Daoy (cell line): ENCODE measurements at regions not wholly inside any gene's neighbourhood (a gene's known extent, or its start where the extent isn't known, plus 50 kb on each side); places are given as distances from the start of the nearest gene placed in this dataset.
"Not testable (repeated sequence)": the region's sequence is repeated elsewhere in the genome, so short reads cannot be mapped to it uniquely, and the experiment has no call there.

ENCODE experiments used
- DNase-seq: peaks from one replicate; pipeline ENCODE4 v3.0.0-alpha.2; 2015; ENCODE audit warnings: low read depth

DNA sequence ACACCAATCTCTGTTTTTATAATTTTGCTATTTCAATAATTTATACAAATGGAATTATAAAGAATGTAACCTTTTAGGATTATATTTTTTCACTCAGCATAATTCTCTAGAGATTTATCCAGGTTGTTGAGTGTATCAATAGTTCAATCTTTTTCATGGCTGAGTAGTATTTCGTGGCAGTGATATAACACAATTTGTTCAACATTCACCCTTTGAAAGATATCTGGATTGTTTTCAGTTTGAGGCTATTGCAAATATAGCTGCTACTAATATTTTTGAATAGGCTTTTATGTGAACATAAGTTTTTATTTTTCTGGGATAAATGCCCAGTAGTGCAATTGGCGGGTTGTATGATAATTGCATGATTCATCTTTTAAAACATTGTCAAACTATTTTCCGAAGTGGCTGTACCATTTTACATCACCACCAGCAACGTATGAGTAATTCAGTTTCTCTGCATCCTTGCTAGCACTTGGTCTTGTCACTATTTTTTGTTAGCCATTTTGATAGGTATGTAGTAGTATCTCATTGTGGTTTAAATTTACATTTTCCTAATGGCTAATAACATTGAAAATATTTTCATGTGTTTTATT, 55.6 kb upstream of the ABCD3 start:
- DNase-seq = peak; percentile 28

GRCh38 chr1:94358630-94359599, 59.3 kb upstream of the ABCD3 start:
- no peak for DNase-seq

DNA sequence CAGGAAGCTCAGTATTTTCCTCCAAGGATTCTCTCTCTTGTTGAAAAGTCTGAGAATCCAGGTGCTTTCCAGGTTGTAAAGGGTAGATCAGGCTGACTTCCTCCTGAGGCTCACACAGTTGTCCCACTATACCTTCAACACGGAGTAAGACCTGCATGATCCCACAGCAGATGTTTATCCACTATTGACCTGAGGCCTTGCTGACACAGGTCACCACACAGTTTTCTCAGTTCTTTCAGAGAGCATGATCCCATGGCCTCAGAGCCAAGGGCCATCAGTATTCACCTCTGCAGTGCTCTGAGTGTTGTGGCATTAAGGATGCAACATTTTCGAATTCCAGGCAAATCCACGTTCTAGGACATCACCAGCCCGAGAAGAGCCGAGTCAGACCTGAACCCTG, 60.5 kb upstream of the ABCD3 start:
- DNase-seq = no peak

DNA sequence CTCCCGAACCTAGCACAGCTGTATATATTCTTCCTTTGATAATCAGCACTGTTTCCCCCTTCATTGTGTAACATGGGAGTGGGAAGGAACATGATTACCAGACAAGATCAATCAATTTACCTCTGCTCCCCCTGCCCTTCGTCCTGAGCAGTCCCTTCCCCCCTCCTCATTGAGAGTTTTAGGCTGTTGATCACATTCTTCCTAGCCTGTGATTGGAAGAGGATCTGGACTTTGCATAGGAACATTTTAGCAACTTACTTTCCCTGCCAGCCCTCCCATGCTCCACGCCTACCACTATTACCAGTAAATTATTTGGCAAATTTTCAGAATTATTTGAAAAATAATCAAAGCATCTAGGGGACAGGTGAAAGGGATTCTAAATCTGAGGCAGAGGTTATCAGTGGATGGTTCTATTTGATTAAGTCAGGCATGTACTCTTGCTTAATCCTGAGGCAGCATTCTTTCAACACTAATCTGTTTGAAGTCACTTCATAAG, 62.7 kb upstream of the ABCD3 start:
- no peak for DNase-seq

DNA sequence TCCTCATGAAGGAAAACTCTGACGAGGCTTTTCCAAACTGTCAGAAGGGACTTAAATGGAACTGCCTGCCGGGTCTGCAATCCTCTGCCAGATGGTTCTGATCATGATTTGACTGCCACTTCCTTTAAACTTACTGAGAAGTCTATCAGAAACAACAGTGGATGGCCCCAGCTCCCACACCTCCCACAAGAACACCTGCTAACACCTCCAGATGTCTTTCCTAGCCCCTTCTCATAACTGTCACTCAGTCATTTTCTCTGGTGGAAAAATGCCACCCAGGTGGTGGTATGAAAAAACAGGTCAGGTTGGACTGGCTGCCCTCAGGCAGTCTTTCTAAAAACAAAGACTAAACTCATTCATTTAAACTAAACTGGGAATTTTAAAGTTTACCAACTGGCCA, 66.7 kb upstream of the ABCD3 start:
- DNase-seq = no peak

DNA sequence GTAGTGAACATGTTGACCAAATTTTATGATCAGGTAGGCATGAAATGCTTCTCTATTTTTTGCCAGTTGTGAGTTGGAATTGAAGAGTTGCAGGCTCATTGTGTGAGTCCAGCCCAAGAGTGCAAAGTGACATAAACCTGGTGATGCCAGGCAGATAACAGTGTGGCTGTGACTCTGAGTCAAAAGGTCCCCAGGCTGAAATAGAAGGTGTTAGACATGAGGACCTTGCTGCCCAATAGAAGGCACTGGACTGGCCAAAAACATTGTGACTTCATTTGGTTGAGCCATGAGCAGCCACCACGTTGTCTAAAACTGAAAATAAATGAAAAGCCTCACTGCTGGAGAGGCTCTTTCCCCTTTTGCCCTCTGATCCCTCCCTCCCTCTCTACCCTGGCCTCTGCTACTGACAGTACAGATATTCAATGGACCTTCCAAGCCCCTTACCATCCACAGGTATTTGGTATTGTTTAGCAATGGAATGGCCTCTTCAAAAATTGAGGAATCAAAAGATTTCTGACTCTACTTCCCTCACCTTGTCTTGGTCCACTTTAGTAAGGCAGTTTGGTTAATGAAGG, 67.8 kb upstream of the ABCD3 start:
- DNase-seq = no peak

- no peak for DNase-seq
Measured at GRCh38 chr1:94349853-94350252, 68.3 kb upstream of the ABCD3 start.

DNA sequence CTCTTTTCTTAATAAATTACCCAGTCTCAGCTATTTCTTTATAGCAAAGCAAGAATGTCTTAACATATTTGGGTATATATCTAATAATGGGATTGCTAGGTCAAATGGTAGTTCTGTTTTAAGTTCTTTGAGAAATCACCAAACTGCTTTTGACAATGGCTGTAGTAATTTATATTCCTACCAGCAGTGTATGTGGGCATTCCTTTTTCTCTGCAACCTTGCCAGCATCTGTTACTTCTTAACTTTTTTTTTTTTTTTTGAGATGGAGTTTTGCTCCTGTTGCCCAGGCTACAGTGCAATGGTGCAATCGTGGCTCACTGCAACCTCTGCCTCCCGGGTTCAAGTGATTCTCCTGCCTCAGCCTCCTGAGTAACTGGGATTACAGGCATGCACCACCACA, 69.8 kb upstream of the ABCD3 start:
- DNase-seq = not testable (repeated sequence)

DNA sequence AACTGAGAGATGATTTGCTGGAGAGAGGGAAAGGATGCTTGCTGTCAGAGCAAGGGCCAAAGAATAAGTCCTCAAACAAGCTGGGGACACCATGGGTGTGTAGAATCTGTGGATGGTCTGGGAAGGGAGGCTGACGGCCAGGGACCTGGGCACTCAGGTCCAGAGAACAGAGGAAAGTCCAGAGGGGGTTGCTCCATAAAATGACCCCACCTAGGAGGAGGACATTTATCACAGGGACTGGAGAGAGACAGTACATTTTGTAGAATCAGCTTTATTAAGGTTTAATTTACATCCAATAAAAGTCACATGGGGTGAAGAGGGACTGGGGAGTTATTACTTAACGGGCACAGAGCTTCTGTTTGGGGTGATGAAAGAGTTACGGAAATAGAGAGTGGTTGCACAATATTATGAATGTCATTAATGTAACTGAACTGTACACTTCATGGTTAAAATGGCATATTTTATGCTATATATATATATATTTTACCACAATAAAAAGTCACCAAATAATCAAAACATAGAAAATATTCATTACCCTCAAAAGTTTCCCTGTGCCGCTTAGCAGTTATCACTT, 73.0 kb upstream of the ABCD3 start:
- DNase-seq = no peak

DNA sequence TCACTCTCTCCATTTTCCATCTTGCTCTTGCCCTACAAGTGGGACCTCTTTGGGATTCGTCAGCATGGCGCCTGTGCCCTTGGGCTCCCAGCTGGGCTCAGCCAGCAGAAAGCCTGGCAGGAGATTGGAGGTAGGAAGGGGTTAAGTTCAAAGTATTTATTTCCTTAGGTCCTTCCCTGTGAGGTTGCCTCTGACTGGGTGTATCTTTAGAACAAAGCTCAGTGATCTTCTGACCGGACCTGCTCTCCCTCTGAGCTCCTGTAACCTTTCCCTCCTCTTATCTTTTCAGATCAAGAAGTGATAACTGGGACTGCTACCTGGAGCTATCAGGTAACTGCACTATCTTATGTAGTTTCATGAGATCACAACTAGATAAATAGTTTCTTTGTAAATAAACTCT, 75.8 kb upstream of the ABCD3 start:
- DNase-seq = no peak

- no peak for DNase-seq
Measured at GRCh38 chr1:94339206-94339927, 78.8 kb upstream of the ABCD3 start.

DNA sequence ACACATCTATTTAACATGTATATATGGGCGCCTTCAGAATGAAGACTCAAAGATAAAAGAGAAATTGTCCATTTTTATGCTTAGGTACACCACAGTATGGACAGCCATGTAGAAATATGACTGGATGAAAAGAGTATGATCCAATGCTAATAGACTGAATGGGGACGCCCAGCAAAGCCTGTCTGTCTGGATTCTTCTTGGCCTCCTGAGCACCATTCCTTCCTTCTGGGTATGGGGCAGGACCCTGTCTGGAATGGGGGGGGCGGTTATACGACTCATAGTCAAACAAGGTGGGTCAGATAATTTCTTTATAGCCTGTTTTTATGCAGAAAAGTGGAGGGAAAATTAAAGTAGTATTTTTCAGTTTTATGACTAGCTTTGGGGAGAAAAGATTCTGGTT, 81.2 kb upstream of the ABCD3 start:
- no peak for DNase-seq

DNA sequence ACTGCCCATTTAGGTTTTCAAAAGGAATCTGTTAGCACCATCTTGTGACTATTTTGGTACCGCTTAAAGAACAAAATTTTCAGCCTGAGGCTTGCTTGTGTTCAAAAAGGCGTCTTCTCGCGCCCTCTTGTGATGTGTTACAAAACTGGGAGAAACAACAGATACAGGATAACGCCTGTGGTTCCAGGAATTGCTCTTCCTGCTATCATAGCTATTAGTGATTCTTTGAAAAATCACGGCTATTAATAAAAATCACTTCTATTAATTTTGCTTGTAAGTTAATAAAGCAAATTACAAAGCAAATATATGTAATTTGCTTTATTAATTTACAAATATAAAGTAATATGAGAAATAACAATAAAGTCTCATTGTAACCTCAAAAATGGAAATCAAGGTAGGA, 82.2 kb upstream of the ABCD3 start:
- DNase-seq = peak; percentile 91

GRCh38 chr1:94335447-94335846, 82.7 kb upstream of the ABCD3 start:
- no peak for DNase-seq

DNA sequence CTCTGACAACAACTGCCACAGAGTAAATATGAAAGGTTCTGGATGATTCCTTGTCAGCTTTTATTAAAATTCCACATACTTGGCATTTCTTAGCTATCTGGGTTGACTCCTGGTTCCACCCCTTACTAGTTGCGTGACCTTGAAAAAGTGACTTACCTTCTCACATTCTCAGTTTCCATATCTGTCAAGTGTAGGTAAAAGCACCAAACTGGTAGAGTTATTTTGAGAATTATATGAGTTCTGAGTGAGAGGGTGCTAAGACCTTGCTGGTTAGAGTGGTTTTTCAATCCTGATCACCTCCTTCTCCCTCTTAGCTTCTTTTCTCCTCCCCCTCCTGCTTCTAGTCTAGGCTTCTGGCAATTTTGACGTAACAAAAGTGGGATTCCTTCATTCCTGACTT, 83.4 kb upstream of the ABCD3 start:
- no peak for DNase-seq

- peak; percentile 76 for DNase-seq
Measured at GRCh38 chr1:94332952-94333351, 85.2 kb upstream of the ABCD3 start.

GRCh38 chr1:94332516-94332915, 85.7 kb upstream of the ABCD3 start:
- no peak for DNase-seq

DNA sequence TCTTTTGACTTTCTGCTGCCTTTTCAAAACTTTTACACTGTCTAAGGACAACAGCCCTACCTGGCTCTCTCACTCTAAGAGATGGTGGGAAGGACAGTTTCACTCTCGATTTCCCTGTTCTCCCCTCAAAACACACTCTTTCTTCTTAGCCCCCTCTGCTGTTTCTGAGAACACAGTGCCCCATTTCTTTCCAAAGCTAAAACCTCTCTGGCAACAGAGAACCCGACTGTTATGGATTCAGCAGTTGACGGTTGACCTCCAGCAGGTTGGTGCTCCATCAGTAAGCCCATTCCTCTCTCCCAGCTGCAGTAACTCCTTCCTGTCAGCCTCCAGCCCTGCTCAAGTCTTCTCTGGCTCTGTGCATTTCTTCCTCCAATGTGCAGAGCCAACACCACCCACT, 88.2 kb upstream of the ABCD3 start:
- peak; percentile 65 for DNase-seq

DNA sequence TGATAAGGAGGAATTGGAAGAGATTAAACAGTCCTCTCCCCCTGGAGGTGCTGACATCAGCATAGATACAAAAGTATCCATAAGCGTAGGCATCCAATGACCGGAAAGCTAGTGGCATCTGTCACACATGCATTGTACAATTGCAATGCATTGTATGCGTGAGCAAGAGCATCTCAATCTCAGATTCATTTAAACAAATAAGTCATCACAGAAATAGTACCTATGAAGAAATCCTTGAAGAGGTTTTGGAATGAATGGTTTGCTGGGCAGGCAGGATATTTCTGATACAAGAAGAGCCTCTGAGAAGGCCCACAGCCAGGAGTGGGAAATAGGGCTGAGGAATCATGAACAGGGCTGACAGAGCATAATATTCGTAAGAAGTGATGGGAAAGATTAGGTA, 88.9 kb upstream of the ABCD3 start:
- no peak for DNase-seq

DNA sequence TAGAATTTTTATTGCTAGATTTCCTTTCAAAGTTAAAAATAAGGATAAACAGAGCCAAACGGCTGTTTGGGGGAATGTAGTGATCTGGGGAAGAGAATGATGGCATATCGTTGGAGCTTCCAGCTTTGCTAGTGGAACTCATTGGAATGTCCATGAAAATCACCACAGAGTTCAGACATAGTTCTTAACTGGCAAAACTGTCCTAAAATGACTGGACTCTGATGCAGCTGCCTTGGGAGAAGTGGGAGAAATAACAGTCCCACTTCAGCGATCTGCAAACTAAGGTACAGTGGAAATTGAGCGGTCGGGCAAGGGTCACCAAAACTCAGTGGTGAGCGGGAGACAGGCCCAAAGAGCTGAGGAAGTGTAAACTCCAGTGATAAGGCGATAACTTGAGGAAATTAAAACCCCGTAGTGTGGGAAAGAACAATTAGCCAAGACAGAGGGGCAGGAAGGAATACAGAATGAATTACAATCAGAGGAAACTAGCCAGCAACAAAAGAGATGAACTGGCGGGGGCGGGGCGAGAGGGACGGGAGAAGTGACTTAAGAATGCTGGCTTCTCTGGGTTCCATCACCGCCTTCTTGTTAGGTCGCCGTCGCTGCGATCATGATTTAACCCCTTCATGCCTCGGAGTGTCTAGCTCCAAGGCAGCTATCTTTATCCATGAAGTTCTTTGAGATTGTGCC, 89.8 kb upstream of the ARHGAP29 start:
- peak; percentile 85 for DNase-seq

GRCh38 chr1:94326329-94326728, 88.9 kb upstream of the ARHGAP29 start:
- DNase-seq = peak; percentile 62
